ENCODE measurements at regions not wholly inside any gene's neighbourhood (a gene's known extent, or its start where the extent isn't known, plus 50 kb on each side); places are given as distances from the start of the nearest gene placed in this dataset.
"Not testable (repeated sequence)": the region's sequence is repeated elsewhere in the genome, so short reads cannot be mapped to it uniquely, and the experiment has no call there.

DNA sequence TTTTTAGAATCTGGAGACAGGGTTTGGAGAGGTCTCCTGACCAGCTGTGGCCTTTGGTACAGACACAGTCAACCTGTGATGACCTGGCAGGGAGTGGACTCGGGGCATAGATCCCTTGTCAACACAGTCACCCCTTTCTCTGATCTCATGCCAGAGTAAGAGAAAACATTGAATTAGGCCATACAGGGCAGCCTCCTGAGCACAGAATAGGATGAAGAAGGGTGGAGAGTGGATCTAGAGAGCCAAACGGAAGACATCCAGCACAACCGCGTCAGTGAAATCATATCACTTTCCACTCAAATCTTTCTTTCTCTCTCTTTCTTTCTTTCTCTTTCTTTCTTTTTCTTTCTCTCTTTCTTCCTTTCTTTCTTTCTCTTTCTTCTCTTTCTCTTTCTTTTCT is 145.9 kb upstream of the TBX3 start:
- no peak for DNase-seq

DNA sequence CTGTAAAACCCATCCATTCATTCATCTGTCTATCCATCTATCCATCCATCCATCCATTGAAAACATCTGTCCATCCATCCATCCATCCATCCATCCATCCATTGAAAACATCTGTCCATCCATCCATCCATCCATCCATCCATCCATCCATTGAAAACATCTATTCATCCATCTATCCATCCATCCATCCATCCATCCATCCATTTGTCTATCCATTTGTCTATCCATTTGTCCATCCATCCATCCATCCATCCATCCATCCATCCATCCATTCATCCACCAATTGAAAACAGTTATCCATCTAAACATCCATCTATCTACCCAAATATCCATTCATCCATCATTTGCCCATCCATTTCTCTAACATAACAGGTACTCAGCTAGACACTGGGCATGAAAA is 145.3 kb upstream of the TBX3 start:
- not testable (repeated sequence) for DNase-seq

DNA sequence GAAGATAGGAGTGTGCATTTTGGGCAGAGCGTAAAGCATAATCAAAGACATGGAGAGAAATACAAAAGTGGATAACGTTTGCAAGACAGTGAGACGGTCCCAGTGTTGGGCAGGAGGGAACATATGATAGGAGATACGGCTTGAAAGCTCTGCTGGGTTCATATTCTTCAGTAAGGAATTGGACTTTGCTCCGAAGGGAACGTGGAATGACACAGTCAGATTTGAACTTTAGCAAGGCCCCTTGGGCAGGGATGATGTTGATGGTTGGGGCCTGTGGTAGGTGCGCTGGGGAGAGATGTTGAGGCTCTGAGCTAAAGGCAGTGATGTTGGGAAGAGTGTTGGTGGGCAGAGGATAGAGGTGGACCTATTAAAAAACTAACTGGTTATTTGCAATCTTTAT is 143.5 kb upstream of the TBX3 start:
- DNase-seq = no peak

DNA sequence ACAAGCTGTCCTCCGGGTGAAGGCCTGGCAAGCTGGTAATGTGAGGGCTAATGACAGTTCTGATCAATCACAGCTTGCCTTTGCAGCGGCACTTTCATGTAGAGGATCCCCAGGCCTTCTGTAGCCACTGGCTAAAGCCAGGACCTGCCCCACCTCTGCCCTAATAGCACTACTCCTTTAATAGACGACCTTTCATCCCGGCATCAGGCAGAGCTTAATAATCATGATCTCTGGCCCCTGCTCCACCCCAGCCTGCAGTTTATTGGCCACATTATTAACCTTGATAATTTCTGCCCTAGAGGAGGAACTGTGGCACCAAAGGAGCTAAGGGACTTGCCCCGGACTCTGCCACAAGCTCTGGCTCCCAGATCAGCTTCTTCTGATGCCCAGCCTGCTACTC is 142.3 kb upstream of the TBX3 start:
- no peak for DNase-seq

DNA sequence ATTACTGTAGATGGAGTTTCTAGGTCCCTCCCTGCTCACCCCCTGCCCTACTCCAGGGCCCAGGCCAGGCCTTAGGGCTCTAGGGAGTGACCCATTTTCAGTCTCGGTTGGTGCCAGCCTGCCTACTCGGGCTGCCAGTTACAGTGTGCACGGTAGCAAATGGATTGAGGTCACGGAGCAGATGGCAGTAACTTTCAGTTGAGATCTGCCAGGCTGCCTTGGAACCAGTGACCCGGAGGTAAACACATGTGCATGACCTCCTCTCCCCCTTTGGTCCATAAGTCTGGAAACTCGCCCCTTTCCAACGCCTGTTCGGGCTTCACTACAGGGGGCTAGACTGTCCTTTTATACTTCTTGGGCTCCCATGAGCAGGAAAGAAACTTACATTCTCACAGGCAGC is 139.7 kb upstream of the TBX3 start:
- no peak for DNase-seq

DNA sequence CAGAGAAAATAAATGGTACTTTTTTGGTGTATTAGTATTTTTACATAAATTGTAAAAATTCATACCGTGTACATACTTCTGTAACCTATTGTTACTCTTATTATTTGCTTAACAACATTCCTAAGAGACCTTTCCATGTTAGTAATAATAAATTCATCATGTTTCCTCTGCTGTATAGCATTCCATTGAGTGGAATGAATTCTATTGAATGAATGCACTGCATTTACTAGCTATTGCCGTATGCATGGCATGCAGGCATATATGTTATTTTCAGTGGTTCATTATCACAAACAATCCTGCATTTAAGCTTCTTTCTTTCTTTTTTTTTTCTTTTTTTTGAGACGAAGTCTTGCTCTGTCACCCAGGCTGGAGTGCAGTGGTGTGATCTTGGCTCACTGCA is 137.6 kb upstream of the TBX3 start:
- no peak for DNase-seq

DNA sequence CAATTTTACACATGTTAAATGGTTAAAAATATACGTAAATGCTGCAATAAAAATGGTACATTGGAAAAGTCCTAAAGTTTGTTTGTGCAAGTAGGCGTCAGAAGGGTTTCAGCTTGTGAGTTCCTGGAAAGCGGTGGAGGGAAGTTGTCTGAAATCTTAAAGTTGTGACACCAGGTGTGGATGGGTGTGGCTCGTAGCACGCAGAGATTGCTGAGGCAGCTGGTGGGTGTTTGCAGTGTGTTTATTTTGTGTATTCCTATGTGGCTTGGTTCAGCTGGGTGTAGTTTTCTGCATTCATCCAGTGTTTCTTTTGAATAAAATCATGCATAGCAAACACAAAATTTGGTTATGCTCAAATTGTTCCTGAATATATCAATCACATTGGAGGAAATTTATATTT is 136.8 kb upstream of the TBX3 start:
- DNase-seq = no peak

DNA sequence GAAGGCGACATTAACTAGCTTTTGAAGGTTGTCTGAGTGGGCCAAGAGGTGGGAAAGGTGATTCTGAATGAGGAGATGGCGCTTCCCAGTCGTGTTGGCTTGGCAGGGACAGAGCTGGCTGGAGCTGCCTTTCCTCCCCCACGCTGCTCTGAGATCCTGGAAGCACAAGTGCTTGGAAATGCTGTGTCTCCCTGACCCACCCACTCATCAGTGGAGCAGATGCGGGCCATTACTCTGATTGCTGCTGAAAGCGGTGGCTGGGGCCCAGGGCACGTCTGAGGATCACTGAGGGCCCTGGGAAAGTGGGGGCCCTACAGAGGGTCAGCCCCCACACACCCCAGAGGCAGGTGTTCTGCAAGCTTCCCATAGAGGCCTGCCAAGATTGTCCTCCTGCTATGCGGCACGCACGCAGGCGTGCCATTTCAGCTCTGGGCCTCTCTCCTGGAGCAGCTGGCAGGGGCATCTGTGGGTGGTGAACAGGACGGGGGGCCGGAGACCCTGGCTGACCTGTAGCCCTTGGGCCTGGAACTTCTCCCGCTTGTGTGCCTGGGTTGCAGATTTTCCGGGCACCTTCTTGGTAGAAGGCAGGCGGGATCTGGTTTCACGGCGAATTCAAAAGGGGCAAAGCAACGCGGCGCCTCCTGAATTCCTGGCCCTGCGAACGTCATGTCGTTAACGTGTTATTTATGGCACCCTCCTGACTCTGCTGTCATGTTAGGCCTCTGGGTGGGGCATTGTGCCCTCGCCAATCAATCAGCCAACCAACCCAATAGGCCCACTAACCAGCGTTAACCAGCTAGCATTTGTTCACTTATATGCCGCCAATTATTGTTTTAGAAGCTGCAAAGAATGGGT is 133.8 kb upstream of the TBX3 start:
- DNase-seq = no peak

DNA sequence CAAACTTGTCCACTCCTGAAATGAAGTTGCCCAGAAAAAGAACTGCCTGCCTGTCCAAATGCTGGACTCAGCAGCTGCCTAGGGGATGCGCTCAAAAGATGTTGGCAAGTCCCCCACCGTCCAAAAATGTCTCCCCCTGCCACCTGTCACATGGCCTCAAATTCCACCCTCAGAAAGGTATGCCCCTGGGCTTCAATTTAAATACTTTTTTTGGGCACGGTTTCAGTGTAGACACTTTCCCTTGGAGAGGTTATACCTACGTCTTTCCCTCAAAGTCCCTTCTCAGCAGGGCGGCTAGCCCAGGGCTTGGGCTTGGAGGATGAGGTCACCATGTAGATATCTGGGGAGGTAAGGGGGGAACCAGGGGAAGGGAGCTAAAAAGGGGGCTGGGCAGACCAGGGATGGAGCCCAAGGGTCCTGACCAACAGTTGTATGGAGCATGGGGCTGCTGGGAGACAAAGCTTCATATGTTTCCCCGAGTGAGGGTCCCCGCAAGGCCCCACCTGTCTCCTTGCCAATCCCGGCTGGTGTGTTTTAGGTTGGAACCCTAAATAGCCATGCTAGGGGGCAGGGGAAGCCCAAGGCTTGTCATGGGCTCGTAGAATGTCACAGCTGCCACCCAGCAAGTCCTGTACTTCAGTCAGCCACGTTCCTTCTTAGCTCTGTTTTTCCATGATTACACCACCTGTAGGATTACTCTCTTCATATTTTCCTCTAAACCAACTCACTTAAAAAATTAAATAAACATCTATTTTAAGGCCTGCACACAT is 131.2 kb upstream of the TBX3 start:
- no peak for DNase-seq

DNA sequence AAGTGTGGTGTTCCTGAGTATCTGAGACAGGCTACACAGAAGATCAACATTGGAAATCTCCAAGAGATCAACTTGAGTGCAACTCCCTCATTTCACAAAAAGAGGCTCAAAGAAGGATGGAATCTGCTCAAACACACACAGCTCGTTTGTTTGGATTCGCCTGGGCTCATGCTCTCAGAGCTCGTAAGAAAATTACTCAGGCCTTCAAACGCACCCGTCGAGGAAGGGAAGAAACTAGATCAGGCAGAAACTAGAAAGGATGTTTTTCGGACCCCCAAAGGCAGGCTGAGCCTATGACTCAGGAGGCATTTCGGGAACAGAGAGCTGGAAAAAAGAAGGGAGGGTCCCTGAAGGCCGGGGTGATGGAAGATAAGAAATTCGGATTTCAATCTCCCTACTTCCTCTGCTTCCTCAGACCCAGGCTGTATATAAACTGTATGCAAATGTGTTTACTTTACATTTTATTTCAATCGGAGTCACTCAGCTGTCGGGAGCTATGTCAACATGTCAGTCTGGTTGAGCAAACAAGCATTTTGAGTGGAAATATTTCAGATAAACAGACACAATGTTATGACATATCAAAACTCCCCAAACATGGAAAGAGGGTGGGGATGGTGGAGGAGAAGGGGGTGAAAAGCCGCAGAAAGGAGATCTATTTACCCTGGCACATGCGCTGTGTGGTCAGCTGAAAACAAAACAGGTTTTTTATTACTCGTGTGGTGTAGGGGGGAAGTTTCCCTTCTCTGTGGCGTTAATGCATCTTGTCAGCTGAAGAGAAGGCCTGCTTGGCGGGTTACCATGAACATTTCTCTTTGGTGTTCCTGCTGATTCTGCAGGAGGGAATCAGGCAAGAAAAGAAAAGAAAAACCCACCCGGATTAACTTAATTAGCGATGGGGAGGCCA is 129.1 kb upstream of the TBX3 start:
- no peak for DNase-seq

DNA sequence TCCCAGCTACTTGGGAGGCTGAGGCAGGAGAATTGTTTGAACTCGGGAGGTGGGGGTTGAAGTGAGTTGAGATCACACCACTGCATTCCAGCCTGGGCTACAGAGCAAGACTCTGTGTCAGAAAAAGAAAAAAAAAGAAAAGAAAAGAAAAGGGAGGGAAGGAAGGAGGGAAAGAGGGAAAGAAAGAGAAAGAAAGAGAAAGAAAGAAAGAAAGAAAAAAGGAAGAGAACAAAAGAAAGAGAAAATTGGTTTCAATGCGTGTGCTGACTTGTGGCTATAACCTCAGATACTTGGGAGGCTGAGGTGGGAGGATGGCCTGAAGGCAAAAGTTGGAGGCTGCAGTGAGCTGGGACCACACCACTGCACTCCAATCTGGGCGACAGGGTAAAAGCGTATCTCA is 128.4 kb upstream of the TBX3 start:
- no peak for DNase-seq

DNA sequence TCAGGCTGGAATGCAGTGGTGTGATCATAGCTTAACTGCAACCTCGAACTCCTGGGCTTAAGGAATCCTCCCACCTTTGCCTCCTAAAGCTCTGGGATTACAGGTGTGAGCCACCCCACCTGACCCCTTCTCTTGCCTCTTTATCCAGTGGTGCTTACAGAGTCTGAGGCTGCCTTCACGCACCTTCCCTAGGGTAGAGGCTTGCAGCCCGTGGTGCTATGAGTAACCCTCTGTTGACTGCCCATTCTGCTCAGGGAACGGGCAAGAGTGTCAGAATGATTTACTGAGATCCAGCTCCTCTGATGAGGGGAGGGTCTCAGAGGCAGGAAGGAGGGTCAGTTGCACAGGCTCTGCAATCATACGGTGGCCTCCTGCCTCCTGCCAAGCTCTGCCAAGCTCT is 125.1 kb upstream of the TBX3 start:
- no peak for DNase-seq

DNA sequence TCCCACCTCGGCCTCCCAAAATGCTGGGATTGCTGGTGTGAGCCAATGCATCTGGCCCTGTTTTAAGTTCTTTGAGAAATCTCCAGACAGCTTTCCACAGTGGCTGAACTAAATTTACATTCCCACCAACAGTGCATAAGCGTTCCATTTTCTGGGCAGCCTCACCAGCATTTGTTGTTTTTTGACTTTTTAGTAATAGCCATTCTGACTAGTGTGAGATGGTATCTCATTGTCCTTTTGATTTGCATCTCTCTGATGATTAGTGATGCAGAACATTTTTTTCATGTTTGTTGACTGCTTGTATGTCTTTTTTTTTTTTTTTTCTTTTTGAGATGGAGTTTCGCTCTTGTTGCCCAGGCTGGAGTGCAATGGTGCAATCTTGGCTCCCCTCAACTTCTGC is 117.4 kb upstream of the TBX3 start:
- not testable (repeated sequence) for DNase-seq

DNA sequence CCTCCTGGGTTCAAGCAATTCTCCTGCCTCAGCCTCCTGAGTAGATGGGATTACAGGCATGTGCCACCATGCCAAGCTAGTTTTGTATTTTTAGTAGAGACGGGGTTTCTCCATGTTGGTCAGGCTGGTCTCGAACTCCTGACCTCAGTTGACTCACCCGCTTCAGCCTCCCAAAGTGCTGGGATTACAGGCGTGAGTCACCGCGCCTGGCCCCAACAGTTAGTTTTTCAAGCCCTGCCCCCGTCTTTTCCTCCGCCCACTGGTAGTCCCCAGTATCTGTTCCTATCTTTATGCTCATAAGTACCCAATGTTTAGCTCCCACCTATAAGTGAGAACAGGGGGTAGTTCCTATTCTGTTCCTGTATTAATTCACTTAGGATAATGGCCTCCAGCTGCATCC is 116.6 kb upstream of the TBX3 start:
- not testable (repeated sequence) for DNase-seq

DNA sequence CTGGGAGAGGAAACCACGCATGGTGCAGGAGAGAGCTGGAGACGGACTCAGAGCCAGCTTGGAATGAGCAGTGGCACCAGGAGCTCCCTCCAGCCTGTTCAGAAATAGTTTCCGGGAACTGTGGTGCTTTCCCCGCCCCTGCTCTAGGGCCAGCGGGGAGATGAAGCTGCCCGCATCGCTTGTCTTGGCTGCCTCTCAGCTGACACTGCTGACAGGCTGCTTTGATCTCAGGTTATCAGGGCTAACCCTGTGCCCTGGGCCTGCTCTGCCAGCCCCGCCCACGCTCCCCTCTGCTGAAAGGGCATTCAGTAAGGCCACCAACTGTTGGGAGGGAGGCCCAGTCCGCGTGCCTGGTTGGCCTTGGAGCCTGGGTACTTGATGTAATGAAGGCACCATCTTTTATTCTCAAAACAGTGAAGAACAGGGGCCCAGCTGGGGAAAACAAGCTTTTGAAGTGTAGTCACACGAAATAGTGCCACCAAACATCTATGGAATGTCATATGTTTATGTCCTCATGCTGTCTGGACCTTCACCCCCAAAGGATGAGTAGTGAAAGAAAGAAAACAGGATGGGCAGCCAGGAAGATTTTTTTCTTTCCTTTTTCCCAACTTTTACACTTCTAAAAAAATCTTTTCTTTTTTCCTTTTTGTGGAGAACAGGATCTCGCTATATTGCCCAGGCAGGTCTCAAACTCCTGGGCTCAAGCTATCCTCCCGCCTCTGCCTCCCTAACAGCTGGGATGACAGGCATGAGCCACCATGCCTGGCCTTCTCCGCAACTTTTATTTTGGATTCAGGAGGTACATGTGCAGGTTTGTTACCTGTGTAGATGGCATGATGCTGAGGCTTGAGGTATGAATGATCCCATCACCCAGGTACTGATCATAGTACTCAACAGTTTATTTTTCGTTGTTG is 115.9 kb upstream of the TBX3 start:
- peak; percentile 1 for DNase-seq

DNA sequence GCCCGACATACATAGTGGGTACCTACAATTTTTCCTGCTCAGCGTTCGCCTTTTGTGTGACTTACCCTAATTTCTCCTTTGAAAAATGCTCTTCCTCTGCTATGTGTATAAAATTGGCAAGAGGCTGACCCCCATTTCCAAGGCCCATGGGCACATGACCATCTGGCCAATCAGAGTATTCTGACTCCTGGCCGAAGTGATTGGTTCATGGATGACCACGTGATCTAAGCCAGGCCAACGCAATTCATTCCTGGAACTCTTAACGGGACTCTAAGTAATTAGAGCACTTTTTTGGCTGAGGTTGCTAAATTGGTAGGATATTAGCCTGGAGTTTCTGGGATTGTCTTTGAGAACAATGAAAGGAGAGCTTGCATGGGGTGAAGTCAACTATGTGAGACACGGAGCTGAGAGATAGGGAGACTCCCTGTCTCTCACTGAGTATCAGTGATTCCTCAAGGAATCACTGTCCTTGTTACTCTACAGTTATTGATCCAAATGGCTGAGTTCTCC is 110.1 kb upstream of the TBX3 start:
- no peak for DNase-seq

DNA sequence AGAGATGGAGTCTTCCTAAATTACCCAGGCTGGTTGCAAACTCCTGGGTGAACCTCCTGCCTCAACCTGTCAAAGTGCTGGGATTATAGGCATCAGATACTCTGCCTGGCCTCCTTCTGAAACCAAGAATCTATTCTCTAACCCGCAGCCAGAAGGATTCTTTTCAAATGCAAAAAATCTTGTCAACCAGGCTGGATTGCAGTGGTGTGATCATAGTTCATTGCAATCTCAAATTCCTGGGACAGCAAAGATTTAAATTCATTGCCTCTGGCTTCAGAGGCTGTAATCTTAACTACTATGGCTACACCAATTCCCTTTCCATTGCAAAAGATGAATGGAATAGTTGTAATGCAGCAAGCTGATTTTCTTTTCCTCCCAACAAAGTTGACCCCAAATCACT is 106.3 kb upstream of the TBX3 start:
- no peak for DNase-seq

DNA sequence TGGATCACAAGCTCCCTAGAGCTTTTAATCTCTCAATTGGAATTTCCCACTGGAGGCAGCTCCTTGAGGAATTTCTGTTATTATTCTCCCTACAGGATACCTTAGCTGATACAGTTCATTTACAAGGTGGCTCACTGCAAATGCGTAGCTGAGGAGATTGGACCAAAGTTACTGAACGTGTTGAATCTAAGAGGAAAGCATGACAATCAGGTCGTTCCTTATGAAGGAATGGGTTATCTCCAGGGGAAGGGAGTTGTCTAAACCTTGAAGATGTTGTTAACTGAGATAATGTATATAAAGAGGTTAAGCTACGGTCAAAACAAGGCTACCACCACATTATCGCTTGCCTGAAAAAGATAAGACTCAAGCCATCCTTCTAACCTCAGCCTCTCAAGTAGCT is 105.8 kb upstream of the TBX3 start:
- DNase-seq = no peak

DNA sequence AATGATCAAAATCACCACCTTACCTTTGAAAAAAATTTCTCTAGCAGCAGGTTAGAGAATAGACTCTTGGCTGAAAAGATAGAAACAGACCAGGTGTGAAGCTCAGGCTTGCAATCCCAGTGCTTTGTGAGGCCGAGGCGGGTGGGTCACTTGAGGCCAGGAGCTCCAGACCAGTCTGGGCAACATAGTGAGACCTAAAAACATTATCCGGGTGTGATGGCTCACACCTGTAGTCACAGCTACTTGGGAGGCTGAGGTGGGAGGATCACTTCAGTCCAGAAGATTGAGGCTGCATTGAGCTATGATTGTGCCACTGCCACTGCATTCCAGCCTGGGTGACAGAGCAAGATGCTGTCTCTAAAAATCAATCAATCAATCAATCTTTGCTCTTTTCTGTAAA is 105.3 kb upstream of the TBX3 start:
- DNase-seq = no peak

DNA sequence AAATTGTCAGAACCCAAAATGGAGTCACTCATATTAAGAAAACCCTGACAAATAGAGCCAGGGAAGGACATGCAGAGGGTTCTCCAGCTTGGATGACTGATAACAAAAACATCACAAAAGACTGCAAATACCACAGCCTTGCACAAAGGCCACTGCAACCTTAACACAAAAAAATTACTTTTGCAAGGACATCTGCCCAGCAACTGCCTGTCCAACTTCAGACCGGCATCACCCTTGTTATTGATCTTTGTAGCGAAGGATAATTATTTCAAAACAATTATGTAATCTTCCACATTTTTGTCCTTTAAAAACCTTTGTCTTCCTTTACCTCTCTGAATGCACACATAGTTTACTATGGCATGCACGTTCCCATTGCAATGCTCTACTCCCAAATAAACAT is 100.6 kb upstream of the TBX3 start:
- no peak for DNase-seq

DNA sequence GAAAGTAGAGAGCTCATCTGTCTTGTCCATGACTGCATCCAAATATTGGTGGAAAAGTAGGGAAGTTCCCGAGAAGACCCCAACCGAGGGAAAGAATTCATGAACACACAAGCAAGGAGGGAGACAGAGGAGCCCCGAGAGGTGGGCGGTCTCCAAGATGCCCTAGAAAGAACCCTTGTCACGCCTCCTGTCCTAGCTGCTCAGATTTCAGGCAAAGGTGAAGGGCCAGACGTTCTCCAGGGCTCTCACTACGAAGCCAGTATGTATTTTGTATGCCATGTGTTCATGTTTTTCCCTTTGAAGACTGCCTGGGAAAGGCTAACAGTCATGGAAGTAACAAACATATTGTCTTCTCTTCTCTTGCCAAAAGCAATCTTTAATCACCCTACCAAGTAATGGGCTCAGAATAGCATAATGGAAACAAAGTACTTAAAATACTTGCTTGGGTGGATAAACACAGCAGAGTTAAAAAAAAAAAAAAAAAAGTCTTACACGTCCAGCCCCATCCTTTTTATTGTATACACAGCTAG is 99.2 kb upstream of the TBX3 start:
- no peak for DNase-seq
